ENCODE measurements at regions not wholly inside any gene's neighbourhood (a gene's known extent, or its start where the extent isn't known, plus 50 kb on each side); places are given as distances from the start of the nearest gene placed in this dataset.

GRCh38 chr5:167065794-167066193 is 1225.7 kb upstream of the WWC1 start:
- TF ChIP-seq MTA2 (IDR thresholded peaks at IDR 0.05; ENCODE audit: low read depth): no peak
- TF ChIP-seq MEF2B (IDR thresholded peaks at IDR 0.05; ENCODE audit: partially characterized antibody, poor library complexity, severe bottlenecking): no peak
- no peak for TF ChIP-seq KAT2A (conservative IDR thresholded peaks at IDR 0.05; ENCODE audit: control insufficient read depth, low read depth, low read length)
- TF ChIP-seq BRCA1 (IDR thresholded peaks at IDR 0.05; ENCODE audit: low read depth, low read length): no peak
- TF ChIP-seq IKZF1 (conservative IDR thresholded peaks at IDR 0.05): no peak
- TF ChIP-seq TCF3 (IDR thresholded peaks at IDR 0.05; ENCODE audit: borderline replicate concordance, insufficient read depth, low read depth, low read length): no peak
- no peak for TF ChIP-seq SIX5 (IDR thresholded peaks at IDR 0.05; ENCODE audit: low read depth, low read length, severe bottlenecking)
- no peak for TF ChIP-seq ZSCAN29 (IDR thresholded peaks at IDR 0.05)
- no peak for TF ChIP-seq NBN (IDR thresholded peaks at IDR 0.05)
- TF ChIP-seq ZNF217 (IDR thresholded peaks at IDR 0.05): no peak
- no peak for TF ChIP-seq RUNX3 (IDR thresholded peaks at IDR 0.05; ENCODE audit: low read length)
- TF ChIP-seq ELK1 (IDR thresholded peaks at IDR 0.05; ENCODE audit: low read depth, low read length): no peak
- no peak for TF ChIP-seq HDAC6 (IDR thresholded peaks at IDR 0.05; ENCODE audit: unreplicated experiment)
- TF ChIP-seq ZNF24 (IDR thresholded peaks at IDR 0.05): no peak
- no peak for TF ChIP-seq RB1 (IDR thresholded peaks at IDR 0.05; ENCODE audit: borderline replicate concordance)
- no TSS peak for BruUV-seq (replicated peaks)
- FAIRE-seq (no peak), DNase-seq (ENCODE audit: low read depth, low spot score) (no peak), ATAC-seq (no peak)
- POLR2A ChIA-PET: no interaction called here
- H3K4me3 ChIP-seq: no peak overlapping the region
- no peaks in the 10 kb centered on the region for H3K36me3 ChIP-seq (ENCODE audit: control insufficient read depth in 2 of 2, insufficient read depth in 2 of 2, low read length in 1 of 2)
- no peaks in the 10 kb centered on the region for H3K4me1 ChIP-seq (ENCODE audit: control insufficient read depth, insufficient read depth, low read length)
- CTCF ChIA-PET: no interaction called here
- no peaks in the 10 kb centered on the region for H3K9me3 ChIP-seq (replicated peaks; ENCODE audit: control insufficient read depth, insufficient read depth, low read length)
- RAD21 ChIA-PET (ENCODE audit: unreplicated experiment): no interaction called here
- H4K20me1 ChIP-seq (ENCODE audit: control insufficient read depth, insufficient read depth): no peaks in the 10 kb centered on the region
- no peaks in the 10 kb centered on the region for H3K79me2 ChIP-seq (ENCODE audit: control insufficient read depth, insufficient read depth, low read length)
- no peak overlapping the region for H3K9ac ChIP-seq (ENCODE audit: control insufficient read depth, insufficient read depth, low read length)
- intact Hi-C loops (cut with micrococcal nuclease; ENCODE audit: unreplicated experiment) (no loop called here), in situ Hi-C loops (cut with MboI) (no loop called here)
- H3K27me3 ChIP-seq (replicated peaks in 1 of 2; ENCODE audit: control insufficient read depth in 2 of 2, insufficient read depth in 2 of 2, low read length in 1 of 2): no peaks in the 10 kb centered on the region
- no peak overlapping the region for H3K4me2 ChIP-seq (ENCODE audit: control insufficient read depth, insufficient read depth)
- H3K27ac ChIP-seq (ENCODE audit: control insufficient read depth, insufficient read depth): no peak overlapping the region
- H2AFZ ChIP-seq (ENCODE audit: control insufficient read depth, low read depth, low read length): no peak overlapping the region
- WGBS (ENCODE audit: insufficient coverage, insufficient replicate concordance, low lambda C conversion rate, missing lambda C conversion rate): 54% methylated on average over 3 of the region's 3 CpGs
- SMC1A ChIA-PET (ENCODE audit: uncharacterized antibody, unreplicated experiment): no interaction called here

All from GM12878 (cell line).